ENCODE measurements at regions not wholly inside any gene's neighbourhood (a gene's known extent, or its start where the extent isn't known, plus 50 kb on each side); places are given as distances from the start of the nearest gene placed in this dataset.
"Not testable (repeated sequence)": the region's sequence is repeated elsewhere in the genome, so short reads cannot be mapped to it uniquely, and the experiment has no call there.

DNA sequence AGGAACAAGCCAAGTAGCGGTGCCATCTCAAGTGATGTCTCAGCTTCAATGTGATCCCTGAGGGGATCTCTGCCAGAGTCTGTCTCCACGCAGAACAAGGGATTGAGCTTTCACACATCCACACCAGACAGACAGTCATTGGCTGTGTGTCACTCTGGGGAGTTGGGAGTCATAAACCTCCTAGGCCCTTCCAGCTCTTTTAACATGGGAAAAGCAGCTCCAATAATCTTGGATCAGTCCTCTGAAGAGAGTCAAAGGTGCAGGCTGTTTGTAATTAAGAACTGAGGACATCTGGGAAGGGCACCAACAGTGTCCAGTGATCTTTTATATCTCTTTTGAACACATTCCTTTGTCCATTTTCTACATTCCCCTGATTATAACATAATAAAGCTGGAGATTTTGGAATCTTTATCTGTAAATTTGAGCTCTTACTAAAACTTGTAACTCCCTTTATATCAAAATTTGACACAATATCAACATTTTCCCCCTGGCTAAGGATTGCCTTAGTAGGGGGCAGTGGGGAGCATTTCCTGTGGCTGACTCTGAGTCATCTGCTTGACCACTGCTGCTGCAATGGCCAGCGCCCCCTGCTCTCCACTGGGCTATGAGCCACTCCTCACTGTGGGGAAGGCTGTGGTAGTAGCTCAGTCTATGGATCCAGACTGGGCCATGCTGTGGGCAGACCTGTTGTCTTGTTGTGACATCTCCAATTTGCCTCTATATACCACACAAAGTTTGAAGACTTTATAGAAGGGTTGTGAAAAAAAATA is 284.4 kb downstream of the OSTF1 start:
- Histone ChIP-seq H3K27ac (ENCODE audit: low read length) (no peak overlapping the region), H3K27me3 (ENCODE audit: control insufficient read depth, insufficient read depth, low read length) (no peaks in the 10 kb centered on the region), H3K36me3 (ENCODE audit: control insufficient read depth, insufficient read depth, low read length) (no peaks in the 10 kb centered on the region), H3K4me3 (ENCODE audit: low read length) (no peak overlapping the region), H3K4me1 (ENCODE audit: control insufficient read depth, insufficient read depth, low read length) (no peaks in the 10 kb centered on the region), H3K9me3 (ENCODE audit: control insufficient read depth, low read depth, low read length) (no peaks in the 10 kb centered on the region)
- WGBS (ENCODE audit: insufficient coverage, low lambda C conversion rate), result 100% methylated on average over 1 of the region's 3 CpGs
- no peak for DNase-seq

DNA sequence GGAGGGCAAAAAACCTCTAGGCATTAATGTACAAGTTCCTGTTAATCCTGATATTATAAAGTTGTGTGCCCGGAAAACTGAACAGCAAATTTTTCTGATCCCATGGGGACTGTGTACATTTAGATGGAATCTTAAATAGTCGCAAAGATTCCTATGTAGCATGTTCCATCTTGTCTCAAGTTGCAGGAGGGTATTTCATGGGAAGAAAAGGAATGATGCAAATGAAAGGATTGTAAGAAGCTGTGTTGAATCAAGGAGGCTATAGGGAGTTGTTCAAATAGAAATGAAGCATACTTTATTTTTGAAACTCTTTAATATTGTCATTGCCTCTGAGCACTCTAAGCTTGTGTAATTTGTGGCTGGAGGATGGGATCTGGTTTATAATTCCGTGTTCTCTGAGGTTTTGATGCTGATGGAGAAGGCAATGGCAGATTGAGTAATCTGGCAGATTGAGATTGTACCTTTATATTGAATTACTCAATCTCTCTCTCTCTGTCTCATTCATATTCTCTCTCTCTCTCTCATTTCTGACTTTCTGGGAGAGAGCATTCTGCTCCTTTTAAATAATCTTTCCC is 288.5 kb downstream of the OSTF1 start:
- H3K4me3 ChIP-seq (ENCODE audit: low read length), result no peak overlapping the region
- no peak overlapping the region for H3K27ac ChIP-seq (ENCODE audit: low read length)
- H3K36me3 ChIP-seq (ENCODE audit: control insufficient read depth, insufficient read depth, low read length), result no peaks in the 10 kb centered on the region
- WGBS (ENCODE audit: insufficient coverage, low lambda C conversion rate), result 100% methylated on average over 2 of the region's 3 CpGs
- H3K27me3 ChIP-seq (ENCODE audit: control insufficient read depth, insufficient read depth, low read length), result no peaks in the 10 kb centered on the region
- no peaks in the 10 kb centered on the region for H3K9me3 ChIP-seq (ENCODE audit: control insufficient read depth, low read depth, low read length)
- no peak for DNase-seq
- no peaks in the 10 kb centered on the region for H3K4me1 ChIP-seq (ENCODE audit: control insufficient read depth, insufficient read depth, low read length)

DNA sequence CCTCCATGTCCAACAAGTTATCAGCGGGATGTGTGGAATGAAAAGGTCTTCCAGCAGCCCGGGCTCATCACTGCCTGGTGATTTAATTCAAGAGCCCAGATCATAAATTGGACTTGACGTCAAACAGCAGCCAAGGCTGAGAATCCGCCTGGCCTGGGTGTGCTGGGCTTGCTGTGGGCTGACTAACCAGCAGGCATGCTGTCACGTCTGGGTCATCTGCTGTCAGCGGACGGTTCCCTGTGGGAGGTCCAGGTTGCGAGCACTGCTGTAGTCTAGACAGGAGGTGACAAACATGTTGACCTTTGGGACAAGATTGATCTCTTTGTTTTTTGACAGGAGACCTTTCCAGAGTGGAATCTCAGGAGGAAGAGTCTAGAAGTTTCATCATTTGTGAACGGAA is 289.7 kb downstream of the OSTF1 start:
- Histone ChIP-seq H3K27me3 (ENCODE audit: control insufficient read depth, insufficient read depth, low read length) (no peaks in the 10 kb centered on the region), H3K9me3 (ENCODE audit: control insufficient read depth, low read depth, low read length) (no peaks in the 10 kb centered on the region), H3K27ac (ENCODE audit: low read length) (no peak overlapping the region), H3K4me3 (ENCODE audit: low read length) (no peak overlapping the region), H3K4me1 (ENCODE audit: control insufficient read depth, insufficient read depth, low read length) (no peaks in the 10 kb centered on the region), H3K36me3 (ENCODE audit: control insufficient read depth, insufficient read depth, low read length) (no peaks in the 10 kb centered on the region)
- no peak for DNase-seq
- WGBS (ENCODE audit: insufficient coverage, low lambda C conversion rate), result 100% methylated on average over 1 of the region's 9 CpGs

DNA sequence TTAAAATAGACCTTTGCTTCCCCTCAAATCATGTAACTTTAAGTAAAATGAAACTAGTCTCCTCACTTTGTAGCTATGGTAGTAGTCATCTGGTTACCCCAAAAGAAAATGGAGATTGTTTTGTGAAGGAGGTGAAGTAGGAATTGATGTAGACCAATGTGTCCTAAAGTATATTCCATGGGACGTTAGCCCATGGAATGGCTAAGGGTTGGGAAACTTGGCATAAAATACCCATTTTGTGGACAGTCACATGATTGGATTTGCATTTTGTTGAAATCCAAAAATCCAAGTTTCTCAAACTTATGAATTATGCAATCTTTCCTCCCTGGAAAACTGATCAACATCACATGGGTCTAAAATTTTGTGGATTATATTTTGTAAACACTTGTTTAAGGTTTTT is 290.6 kb downstream of the OSTF1 start:
- DNase-seq, result no peak
- H3K27ac ChIP-seq (ENCODE audit: low read length), result no peak overlapping the region
- WGBS (ENCODE audit: insufficient coverage, low lambda C conversion rate), result no CpG with 5 or more reads among the region's 1 CpG

DNA sequence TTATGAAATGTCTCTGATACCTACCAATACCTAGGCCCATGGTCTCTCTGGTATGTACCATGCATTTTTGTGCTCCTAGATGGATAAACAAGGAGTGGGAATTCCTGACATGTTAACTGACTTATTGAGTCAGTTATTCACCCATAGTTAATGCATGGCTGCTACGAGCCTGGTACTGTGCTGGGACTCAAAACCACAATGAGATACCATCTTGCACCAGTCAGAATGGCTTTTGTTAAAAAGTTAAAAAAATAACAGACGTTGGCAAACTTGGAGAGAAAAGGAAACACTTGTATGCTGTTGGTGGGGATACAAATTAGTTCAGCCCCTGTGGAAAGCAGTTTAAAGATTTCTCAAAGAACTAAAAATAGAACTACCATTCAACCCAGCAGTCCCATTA is 293.8 kb downstream of the OSTF1 start:
- Histone ChIP-seq H3K27me3 (ENCODE audit: control insufficient read depth, insufficient read depth, low read length) (no peaks in the 10 kb centered on the region), H3K36me3 (ENCODE audit: control insufficient read depth, insufficient read depth, low read length) (no peaks in the 10 kb centered on the region), H3K4me1 (ENCODE audit: control insufficient read depth, insufficient read depth, low read length) (no peaks in the 10 kb centered on the region), H3K9me3 (ENCODE audit: control insufficient read depth, low read depth, low read length) (peaks cover 7% of the 10 kb centered on the region), H3K4me3 (ENCODE audit: low read length) (no peak overlapping the region), H3K27ac (ENCODE audit: low read length) (no peak overlapping the region)
- DNase-seq, result no peak
- WGBS (ENCODE audit: insufficient coverage, low lambda C conversion rate), result 80% methylated on average over 2 of the region's 2 CpGs

More for the DNA sequence above, 290.6 kb downstream of the OSTF1 start:
- H3K36me3 ChIP-seq (ENCODE audit: control insufficient read depth, insufficient read depth, low read length), result no peaks in the 10 kb centered on the region
- H3K4me1 ChIP-seq (ENCODE audit: control insufficient read depth, insufficient read depth, low read length), result no peaks in the 10 kb centered on the region
- no peaks in the 10 kb centered on the region for H3K27me3 ChIP-seq (ENCODE audit: control insufficient read depth, insufficient read depth, low read length)
- no peaks in the 10 kb centered on the region for H3K9me3 ChIP-seq (ENCODE audit: control insufficient read depth, low read depth, low read length)
- H3K4me3 ChIP-seq (ENCODE audit: low read length), result no peak overlapping the region

DNA sequence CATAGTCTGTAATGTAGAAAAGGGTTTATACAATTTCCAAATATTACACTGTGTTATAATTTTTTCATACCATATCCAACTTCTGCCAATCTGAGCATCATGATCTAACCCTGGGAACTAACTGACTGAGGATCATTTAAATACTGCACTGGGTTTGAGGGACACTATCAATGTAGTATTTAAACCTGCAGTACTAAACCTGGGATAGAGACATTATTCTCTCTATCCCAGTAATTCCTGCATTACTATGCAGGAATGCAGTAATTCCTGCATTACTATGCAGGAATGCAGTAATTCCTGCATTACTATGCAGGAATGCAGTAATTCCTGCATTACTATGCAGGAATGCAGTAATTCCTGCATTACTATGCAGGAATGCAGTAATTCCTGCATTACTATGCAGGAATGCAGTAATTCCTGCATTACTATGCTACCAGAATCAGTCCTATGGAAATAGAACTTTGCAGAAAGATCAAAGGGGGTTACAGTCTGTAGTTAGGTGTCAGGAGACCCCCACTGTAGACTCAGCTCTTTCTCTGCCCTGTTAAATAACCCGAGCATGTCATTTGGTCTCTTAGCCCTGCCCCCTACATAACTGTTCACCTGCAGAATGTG is 295.2 kb downstream of the OSTF1 start:
- not testable (repeated sequence) for H3K36me3 ChIP-seq (ENCODE audit: control insufficient read depth, insufficient read depth, low read length); H3K27me3 ChIP-seq (ENCODE audit: control insufficient read depth, insufficient read depth, low read length); H3K4me3 ChIP-seq (ENCODE audit: low read length); DNase-seq; H3K9me3 ChIP-seq (ENCODE audit: control insufficient read depth, low read depth, low read length); H3K4me1 ChIP-seq (ENCODE audit: control insufficient read depth, insufficient read depth, low read length); H3K27ac ChIP-seq (ENCODE audit: low read length)
- 83% methylated on average over 1 of the region's 1 CpG for WGBS (ENCODE audit: insufficient coverage, low lambda C conversion rate)

DNA sequence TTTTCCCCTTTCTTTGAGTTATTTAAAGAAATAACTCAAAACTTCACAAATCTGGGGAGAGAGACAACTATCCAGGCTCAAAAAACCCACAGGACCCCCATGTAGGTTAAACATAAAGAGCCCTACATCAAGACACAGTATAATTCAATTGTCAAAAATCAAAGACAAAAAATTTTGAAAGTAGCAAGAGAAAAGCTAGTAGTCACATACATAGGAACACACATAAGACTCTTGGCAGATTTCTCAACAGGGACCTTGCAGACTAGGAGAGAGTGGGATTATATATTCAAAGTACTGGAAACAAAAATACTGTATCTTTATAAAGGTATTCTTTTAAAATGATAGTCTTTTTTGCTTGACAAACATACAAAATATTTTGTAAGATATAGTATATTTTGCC is 296.9 kb downstream of the OSTF1 start:
- H3K9me3 ChIP-seq (ENCODE audit: control insufficient read depth, low read depth, low read length), result peaks cover 7% of the 10 kb centered on the region
- DNase-seq, result no peak
- H3K4me1 ChIP-seq (ENCODE audit: control insufficient read depth, insufficient read depth, low read length), result no peaks in the 10 kb centered on the region
- no peaks in the 10 kb centered on the region for H3K27me3 ChIP-seq (ENCODE audit: control insufficient read depth, insufficient read depth, low read length)
- no peaks in the 10 kb centered on the region for H3K36me3 ChIP-seq (ENCODE audit: control insufficient read depth, insufficient read depth, low read length)
- no peak overlapping the region for H3K27ac ChIP-seq (ENCODE audit: low read length)
- H3K4me3 ChIP-seq (ENCODE audit: low read length), result no peak overlapping the region

DNA sequence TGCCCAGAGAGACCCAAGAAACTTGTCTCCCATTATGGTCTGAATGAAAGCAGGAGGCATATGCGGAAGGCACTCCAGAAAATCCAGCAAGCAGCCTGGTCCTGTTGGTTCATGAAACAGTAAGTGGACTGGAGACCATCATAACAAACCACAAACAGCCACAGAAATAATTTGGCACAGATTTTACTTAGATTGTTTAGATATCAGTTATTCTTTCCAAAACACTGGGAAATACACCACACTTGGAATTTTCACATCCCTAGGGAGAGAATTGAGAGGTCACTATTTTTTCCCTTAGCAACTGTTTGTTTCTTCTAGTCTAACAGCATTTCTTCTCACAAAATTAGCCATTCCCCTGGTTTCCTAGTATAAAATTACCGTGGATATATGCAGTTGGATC is 300.8 kb downstream of the OSTF1 start:
- Histone ChIP-seq H3K27me3 (ENCODE audit: control insufficient read depth, insufficient read depth, low read length) (no peaks in the 10 kb centered on the region), H3K4me3 (ENCODE audit: low read length) (no peak overlapping the region), H3K36me3 (ENCODE audit: control insufficient read depth, insufficient read depth, low read length) (no peaks in the 10 kb centered on the region), H3K27ac (ENCODE audit: low read length) (no peak overlapping the region), H3K9me3 (ENCODE audit: control insufficient read depth, low read depth, low read length) (peaks cover 7% of the 10 kb centered on the region), H3K4me1 (ENCODE audit: control insufficient read depth, insufficient read depth, low read length) (no peaks in the 10 kb centered on the region)
- WGBS (ENCODE audit: insufficient coverage, low lambda C conversion rate), result no CpG with 5 or more reads among the region's 2 CpGs
- DNase-seq, result no peak

DNA sequence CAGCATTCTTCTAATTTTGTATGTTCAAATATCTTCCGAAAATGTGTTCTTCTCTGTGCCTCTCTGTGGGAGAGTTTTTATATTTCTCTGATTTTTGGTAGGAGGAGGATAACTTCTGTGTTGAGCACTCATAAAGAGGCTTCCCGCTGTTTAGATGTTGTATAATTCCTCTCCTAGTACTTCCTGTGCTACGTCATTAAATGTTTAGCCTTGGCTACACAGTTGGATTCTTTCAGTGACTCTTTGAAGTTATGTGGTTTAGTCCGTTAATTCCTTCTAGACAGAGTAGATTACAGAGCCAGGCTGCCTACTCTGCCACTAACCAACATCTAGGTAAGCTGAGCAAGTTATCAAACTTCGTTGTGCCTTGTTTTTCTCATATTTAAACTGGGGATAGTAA is 302.6 kb downstream of the OSTF1 start:
- 75% methylated on average over 3 of the region's 5 CpGs for WGBS (ENCODE audit: insufficient coverage, low lambda C conversion rate)
- Histone ChIP-seq H3K27me3 (ENCODE audit: control insufficient read depth, insufficient read depth, low read length) (no peaks in the 10 kb centered on the region), H3K36me3 (ENCODE audit: control insufficient read depth, insufficient read depth, low read length) (no peaks in the 10 kb centered on the region), H3K4me3 (ENCODE audit: low read length) (no peak overlapping the region), H3K9me3 (ENCODE audit: control insufficient read depth, low read depth, low read length) (peaks cover 4% of the 10 kb centered on the region), H3K27ac (ENCODE audit: low read length) (no peak overlapping the region), H3K4me1 (ENCODE audit: control insufficient read depth, insufficient read depth, low read length) (no peaks in the 10 kb centered on the region)
- DNase-seq, result no peak

DNA sequence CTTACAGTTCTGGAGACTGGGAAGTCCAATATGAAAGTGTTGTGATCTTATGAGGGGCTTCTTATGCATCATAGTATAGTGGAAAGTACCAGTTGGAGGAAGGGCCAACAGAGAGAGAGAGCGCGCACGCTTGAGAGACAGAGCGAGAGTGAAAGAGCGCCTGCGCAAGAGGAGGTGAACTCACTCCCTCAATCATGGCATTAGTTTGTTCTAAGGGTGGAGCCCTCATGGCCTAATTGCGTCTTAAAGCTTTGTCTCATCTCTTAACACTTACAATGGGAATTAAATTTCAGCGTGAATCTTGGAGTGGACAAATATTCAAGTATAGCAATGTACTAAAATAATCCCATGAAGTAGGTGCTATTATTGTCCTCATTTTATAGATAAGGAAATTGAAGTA is 303.2 kb downstream of the OSTF1 start:
- Histone ChIP-seq H3K27me3 (ENCODE audit: control insufficient read depth, insufficient read depth, low read length) (no peaks in the 10 kb centered on the region), H3K4me3 (ENCODE audit: low read length) (no peak overlapping the region), H3K9me3 (ENCODE audit: control insufficient read depth, low read depth, low read length) (no peaks in the 10 kb centered on the region), H3K27ac (ENCODE audit: low read length) (no peak overlapping the region), H3K4me1 (ENCODE audit: control insufficient read depth, insufficient read depth, low read length) (no peaks in the 10 kb centered on the region), H3K36me3 (ENCODE audit: control insufficient read depth, insufficient read depth, low read length) (no peaks in the 10 kb centered on the region)
- 100% methylated on average over 3 of the region's 8 CpGs for WGBS (ENCODE audit: insufficient coverage, low lambda C conversion rate)
- no peak for DNase-seq

DNA sequence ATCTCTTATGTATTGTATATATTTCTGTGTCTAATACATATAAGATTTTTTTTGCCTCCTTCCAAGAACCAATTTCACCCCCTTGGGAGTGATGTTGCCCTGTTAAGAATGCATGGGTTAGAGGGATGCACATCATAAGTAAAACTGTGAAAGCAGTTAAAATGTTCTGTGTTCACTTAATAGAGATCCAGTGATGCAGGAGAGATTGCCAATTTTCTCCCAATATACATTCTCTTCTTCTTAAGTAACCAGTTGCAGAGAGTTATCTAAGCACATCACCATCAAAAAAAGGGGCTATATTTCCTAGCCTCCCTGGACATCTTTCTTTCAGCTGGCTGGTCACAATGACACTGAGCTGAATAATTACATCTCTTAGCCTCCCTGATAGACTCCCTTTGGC is 307.0 kb downstream of the OSTF1 start:
- DNase-seq, result no peak
- H3K4me3 ChIP-seq (ENCODE audit: low read length), result no peak overlapping the region
- H3K9me3 ChIP-seq (ENCODE audit: control insufficient read depth, low read depth, low read length), result no peaks in the 10 kb centered on the region
- no peaks in the 10 kb centered on the region for H3K4me1 ChIP-seq (ENCODE audit: control insufficient read depth, insufficient read depth, low read length)
- H3K36me3 ChIP-seq (ENCODE audit: control insufficient read depth, insufficient read depth, low read length), result no peaks in the 10 kb centered on the region
- H3K27me3 ChIP-seq (ENCODE audit: control insufficient read depth, insufficient read depth, low read length), result no peaks in the 10 kb centered on the region
- H3K27ac ChIP-seq (ENCODE audit: low read length), result no peak overlapping the region

All from large intestine (tissue), 3 donors.